H4 (cell line): ENCODE measurements at regions not wholly inside any gene's neighbourhood (a gene's known extent, or its start where the extent isn't known, plus 50 kb on each side); places are given as distances from the start of the nearest gene placed in this dataset.

Experiments
- DNase-seq: peaks from one replicate; pipeline ENCODE4 v3.0.0-alpha.2; 2015; ENCODE audit warnings: low spot score

DNA sequence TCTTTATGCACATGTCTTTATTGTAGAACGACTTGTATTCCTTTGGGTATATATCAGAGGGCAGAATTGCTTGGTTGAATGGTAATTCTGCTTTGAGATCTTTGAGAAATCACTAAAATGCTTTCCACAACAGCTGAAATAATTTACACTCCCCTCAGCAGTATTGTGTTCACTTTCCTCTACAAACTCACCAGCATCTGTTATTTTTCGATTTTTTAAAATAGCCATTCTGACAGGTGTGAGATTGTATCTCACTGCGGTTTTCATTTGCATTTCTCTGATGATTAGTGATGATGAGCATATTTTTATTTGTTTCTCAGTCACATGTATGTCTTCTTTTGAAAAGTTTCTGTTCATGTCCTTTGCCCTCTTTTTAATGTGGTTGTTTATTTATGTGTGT lies 459.8 kb downstream of the PABPC4L start:
- no peak for DNase-seq

DNA sequence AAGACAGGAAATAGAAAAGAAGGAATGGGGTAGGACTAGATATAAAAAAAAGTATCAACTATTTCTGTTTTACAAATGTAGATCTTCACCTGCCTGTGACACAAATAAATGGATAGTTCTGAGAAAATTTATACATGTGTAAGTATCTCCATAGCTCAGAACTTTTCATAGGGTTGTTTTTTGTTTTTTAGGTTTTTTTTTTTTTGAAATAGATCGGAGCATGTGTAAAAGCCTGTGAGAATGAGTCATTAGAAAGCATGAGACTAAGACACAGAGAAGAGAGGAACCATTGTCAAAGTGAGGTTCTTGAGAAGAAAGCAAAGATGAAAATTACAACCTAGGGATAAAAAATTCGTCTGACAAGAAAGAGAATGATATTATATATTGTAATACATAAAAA lies 481.6 kb downstream of the PABPC4L start:
- DNase-seq = no peak

DNA sequence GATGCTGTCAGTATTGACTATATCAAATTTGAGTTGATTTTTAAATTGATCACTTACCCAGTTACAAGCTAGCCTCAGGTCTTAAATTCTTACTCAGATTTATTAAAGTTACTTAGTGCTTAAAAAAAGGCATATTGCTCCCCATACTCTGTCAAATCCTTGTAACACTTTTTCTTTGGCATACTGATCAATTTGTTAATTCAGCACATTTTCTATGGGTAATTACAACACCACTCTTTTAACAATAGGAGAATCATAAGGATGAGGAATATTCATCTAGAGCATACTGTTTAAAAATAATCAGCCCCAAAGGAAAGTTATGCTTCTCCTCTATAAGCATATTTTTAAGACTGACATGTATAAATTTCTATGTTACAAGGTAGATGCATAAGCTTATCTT lies 482.5 kb downstream of the PABPC4L start:
- no peak for DNase-seq

DNA sequence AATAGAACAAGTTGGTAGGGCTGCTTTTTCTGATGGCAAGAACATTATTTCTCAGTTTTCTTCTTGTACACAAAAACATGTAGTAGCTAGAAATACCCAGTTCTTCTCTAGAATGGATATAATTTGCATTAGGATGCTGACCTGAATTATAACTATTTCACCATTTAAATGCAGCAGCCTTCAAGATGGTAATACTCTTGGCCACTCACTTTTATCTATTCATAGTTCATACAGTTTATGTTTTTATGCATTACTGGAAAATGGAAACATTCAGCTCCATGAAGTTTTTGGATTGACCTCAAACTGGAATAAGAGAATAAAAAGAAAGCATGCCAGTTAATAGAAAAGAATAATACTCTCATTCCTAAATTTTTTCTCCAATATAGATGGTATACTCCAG lies 487.4 kb downstream of the PABPC4L start:
- no peak for DNase-seq

DNA sequence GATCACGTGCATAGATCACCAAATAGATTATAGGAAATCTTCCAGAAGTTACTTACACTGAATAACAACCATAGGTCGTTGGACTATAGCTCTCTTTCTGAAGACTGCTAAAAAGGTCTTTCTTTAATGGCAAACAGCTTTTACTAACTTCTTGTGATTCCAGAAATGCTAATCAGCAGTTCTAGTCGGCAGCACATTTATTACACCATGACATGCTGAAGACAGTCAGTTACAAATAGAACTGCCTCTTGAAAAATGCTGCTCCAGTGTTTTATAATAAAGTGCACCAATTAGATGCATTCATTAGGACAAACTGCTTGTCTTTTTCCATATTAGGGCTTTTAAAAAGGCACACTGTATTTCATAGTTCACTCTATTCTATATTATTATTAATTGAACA lies 488.2 kb downstream of the PABPC4L start:
- no peak for DNase-seq

DNA sequence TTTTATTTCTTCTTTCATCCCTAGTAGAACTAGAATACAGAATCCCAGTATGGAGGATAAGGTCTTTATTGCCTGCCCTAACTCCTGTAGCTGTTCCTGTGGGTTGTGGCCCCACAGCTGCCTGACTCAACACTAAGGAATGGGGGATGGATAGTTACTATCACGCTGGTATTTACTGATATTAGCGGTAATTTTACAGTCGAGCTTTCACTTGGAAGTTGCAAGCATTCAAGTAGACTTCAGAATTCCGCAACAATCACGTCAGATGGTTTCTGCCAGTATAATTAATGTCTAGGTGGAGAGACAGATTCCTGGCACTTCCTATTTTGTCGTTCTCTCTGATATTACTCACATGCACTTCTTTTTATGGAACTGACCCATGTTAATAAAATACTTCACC lies 489.8 kb downstream of the PABPC4L start:
- DNase-seq = peak; percentile 4

DNA sequence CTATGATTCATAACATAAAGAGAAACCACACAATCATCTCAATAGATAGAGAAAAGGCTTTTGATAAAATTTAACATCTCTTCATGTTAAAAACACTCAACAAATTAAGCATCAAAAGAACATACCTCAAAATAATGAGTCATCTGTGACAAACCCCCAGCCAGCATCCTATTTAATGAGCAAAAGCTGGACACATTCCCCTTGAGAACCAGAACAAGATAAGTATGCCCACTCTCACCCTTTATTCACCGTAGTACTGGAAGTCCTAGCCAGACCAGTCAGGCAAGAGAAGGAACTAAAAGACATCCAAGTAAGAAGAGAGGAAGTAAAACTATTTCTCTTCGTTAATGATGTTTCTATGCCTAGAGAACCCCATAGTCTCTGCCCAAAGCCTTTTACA lies 507.2 kb downstream of the PABPC4L start:
- DNase-seq = no peak

DNA sequence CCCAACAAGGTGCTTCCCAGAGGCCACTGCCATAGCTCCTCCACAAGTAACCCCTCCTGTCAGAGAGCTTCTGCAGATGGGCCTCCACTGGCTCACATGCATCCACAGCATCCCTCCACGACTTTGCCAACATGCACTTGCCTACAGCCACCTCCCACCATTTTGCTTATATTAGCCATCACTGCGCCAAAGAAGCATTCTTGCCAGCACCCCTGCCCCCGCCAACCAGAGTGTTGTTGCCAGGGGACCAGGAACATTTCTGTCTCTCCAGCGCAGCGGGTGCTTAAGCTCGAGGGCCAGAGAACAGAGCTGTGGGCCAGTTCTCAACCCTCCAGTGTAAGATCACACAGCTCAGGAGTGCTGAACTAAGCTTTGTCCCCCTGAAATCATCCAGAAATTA lies 517.6 kb downstream of the PABPC4L start:
- no peak for DNase-seq

DNA sequence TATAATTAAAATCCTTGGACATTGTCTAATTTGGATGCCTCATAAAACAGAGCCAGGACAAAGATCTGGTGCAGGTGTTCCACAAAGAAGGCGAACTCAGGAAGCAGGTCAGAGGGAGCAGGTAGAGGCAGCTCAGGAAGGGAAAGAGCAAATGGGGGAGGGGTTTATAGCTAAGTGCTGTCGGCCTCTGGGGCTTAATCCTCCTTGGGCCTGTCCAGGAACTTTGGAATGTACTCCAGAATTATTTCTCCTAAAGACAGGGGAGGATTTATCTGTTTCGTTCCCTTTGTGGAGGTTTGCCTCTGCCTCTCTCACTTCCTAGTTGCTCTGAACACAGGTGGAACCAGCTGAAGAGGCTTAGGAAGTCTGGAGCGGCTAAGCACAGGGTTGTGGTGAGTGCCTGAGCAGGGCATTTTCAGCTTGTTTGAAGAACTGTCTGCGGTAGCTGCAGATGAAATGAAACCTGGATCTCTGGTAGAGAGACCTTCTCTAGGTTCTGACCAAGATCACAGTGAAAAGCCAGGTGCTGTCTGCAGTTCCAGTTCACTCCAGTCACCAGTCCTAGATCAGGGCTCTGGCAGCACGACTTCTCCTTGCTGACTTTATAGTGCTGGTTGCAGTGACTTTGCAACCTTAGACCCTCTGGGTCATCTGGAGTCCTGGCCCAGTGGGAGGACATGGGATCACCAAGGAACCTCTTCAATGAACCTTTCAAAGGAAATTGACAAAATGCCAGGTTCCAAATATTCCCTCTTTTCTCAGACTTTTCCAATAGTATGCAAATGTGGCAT lies 519.2 kb downstream of the PCDH10 start:
- no peak for DNase-seq

DNA sequence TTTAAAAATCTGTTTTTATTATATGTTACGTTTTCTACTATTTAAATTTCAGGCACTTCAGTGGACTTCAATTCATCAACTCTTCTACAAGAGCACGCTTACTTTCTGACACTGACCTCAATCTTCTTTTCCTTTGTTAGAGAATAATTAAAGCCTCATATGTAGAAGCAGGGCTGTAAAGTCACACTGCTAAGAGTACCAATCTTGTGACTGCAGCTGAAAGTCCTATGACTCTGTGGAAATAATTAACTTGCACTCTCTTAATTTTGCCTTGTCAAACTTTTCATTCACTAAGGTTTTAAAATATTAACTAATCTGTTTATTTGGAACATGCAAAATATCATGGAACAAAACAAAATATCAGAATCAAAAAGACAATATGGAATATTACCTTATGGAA lies 498.1 kb downstream of the PCDH10 start:
- DNase-seq = no peak

DNA sequence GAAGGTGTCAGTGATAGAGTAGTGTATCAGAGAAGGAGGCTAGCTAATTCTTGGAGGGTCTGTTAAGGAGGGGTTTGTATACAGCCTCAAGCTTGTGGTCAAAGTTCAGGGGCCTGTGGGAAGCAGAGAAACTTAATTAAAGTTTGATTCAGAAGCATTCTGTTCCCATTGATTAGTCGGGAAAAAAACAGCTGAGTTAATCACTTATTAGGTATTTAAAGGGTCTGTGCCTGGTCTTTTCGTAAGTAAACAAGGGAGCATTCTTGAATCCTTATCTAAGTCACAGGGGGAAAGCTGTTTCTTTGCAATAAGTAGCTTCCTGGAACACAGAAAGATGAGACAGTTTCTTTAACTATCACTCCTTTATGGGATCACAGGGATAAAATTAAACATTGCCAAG lies 492.1 kb downstream of the PCDH10 start:
- no peak for DNase-seq

DNA sequence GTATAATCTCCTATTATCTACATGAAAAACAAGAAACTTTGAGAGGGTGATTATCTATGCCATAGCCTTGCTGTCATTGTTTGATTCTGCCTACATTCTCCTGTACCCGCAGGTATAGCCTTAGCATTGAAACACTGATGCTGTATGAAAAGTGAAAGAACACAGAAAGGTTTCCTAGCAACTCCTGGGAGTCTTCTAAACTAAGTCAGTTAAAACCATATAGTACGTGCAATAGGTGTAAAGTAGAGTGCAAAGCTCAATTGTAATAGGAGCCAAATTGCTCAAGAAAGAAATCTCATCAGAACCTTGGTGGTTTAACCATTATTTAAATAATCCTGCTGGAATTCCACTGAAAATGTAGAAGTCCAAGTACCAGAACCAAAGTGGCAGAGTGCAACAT lies 489.7 kb downstream of the PCDH10 start:
- DNase-seq = no peak

DNA sequence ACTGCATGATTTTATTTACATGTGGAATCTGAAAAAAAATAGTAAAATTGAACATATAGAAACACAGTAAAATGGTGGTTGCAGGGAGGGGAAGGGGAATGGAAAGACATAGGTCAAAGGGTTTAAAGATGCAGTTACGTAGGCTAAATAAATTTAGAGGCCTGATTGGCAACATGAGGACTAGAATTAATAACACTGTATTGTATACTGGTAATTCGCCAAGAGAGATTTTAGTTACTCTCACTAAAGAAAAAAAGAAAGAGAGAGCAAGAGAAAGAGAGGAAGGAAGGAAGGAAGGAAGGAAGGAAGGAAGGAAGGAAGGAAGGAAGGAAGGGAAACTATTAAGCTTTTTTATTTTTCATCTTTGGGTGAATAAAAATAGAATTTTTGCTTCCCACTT lies 488.1 kb downstream of the PCDH10 start:
- no peak for DNase-seq

DNA sequence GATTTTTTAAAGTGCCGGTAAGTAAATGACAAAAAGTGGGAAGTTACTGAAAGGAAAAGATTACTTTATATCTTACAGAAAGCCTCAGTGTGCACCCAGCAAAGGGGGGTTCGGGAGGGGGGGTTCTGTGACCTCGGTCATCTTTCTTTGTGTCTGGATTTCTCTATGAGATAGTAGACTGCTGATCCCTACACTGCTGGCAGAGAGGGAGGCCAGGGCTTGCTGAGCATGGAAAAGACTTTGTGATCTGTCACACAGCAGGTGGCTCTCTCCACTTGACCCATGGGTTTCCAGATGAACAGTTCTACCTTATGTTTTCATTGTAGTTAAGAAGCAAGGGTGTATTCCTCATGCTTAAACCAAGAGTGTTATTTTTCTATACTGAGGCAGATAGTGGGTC lies 475.6 kb downstream of the PCDH10 start:
- no peak for DNase-seq

DNA sequence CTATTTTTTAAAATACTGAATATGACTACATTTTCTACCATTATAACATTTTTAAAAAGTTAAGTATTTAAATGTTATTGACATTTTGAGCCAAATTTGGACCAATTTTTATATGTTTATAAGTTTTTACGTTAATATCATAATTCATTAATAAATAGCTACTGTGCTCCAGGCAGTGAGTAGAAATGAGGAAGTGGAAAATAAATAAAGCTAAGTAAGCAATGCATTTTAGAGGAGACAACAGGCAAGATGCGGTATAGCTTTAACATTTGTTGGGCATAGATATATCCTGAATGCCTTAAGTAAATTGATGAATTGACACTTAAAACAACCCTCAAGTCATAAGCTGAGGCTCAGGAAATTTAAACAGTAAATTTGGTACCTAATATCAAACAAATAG lies 474.8 kb downstream of the PCDH10 start:
- DNase-seq = no peak

DNA sequence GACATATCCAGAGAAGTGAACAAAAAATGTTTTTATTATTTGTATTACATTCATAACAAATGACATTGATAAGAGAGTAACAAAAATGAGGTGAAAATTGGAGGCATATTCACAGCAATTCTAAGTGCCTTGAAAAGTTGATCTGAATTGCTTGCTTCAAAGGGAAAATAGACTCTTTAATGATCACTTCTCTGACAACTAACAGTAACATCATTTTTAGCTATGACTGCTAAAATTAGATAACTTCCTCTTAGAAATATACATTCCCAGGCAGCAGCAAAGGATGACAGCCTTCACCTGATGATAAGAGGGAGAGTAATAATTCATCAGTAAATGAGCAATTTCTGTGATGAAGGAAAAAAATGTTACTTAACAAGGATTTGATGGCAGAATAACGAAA lies 472.5 kb downstream of the PCDH10 start:
- no peak for DNase-seq

DNA sequence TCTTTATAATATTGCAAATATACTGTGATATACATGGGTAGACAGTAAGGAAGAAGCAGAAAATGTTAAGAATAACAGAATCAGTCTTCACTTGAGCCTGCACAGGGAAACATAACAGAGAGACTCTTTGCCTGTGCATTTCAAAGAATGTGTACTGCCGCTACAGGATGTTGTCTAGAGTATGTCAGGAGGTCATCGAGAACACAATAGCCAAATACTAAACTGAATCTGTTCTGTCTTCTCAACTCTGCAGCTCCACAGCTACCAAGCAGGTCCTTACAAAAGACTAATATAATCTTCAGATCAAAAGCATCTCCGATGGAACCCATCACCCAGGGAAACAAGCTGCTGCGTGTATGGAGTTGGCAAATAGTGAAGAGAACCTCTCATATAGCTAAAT lies 471.5 kb downstream of the PCDH10 start:
- no peak for DNase-seq

DNA sequence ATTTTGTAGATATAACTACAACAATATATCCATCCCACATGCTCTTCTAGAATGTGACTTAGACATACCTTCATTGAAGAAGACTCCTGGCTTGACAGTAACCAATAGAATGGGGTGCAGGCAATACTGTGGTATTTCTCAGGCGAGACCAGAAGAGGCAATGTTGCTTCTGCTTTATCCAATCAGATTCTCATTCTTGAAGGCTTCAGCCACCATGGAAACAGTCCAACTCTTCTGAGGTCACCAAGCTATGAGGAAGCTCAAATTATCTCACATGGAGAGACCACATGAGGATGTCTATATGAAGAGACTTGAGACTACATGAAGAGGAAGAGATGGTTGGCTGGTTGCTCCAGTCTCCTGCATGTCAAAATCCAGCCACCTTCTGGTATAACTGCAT lies 469.9 kb downstream of the PCDH10 start:
- DNase-seq = peak; percentile 21

DNA sequence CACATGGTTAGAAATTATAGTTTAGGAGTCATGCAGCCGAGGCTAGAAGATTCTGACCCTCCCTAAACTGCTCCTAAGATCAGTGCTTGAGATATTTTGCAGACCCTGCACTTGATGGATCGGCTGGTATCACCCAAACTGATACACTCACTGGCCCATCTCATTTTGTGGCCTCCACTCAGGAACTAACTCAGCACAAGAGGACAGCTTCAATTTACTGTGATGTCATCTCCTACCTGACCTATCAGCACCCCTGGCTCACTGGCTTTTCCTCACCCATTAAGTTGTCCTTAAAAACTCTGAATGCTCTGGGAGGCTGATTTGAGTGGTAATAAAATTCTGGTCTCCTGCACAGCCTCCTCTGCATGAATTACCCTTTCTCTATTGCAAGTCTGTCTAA lies 450.9 kb downstream of the PCDH10 start:
- DNase-seq = no peak

DNA sequence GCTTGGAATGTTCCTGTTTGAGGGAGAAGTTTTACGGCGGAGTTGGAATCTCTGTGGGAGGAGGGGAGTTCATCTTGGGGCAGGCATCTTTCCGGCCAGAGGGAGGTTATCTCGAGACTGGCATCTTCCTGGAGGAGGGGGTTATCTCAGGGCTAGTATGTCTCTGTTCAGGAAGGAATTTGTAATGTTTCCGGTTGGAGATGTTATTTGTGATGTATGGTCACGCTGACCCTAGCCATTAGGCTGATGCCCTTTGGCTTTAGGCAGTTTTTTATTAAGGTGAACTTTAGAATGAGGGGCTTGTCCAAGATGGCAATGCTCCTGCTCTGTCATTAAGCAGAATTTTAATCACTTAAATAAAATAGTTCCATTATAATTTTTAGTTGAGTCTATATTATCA lies 449.7 kb downstream of the PCDH10 start:
- no peak for DNase-seq

DNA sequence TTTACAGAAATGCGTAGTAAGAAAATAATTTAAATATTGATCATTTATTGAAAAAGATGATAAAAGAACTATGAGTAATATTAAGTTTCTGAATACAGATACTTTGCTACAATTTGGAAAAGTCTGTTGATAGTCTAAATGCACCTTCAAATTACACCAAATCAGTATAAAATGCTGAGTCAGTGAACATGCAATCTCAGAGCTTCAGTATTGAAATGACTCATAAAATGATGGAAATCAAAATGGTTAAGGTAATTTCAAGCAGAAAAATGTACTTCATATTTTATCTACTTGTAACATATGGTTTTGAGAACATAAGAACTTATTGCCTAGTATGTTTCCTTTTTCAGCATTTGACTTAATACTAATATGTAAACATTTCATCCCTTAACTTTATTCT lies 448.2 kb downstream of the PCDH10 start:
- no peak for DNase-seq

DNA sequence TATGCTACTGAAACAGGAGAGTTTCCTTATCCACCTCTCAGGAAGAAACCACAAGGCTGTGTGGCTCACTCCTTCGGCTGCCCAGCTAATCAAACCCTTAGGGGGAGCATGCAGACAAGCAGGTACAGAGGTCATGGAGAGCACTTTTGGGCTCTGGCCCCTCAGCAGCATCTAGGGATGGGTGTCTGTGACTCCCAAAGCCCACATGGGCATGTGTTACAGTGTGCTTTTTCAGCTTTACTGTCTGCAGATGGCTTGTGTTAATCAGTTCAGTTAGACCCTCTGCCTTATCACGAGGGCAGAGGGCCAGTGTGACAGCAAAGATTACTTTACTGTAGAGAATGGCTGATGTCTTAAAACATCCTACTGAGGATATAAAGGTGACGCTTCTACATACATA lies 447.4 kb downstream of the PCDH10 start:
- DNase-seq = no peak

DNA sequence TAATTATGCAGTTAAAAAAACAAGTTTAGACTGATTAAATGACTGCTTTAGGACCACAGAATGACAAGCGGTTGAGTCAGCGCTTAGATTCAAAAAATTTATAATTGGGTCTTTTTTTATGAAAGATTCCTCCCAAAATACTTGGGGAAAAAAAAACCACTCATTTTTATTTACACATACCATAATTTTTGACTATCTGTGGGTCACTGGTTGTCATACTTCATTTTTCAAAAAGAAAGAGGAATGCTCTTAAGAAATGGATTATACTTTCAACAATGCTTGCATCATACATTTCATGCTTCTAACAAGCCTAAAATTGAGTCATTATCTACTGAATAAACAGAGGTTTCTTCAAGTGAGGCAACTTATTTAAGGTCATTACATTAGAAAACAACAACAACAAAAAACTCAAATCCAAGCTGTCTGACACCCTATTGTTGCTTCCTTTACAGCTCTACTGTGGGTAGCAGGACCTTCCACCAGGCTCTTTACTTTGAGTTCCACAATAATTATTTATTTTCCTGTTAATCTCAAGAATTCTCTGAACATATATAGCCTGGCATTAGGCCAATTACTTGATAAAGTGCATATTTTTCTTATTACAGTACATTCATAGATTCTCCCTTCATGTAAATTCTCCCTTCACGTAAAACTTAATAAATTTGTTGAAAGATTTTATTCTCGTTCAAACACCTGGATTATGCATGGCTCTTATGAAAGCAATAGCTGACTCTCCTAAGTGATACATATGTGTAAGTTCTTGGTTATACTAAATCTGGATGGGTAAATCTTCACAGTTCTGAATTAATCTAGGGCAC lies 445.5 kb downstream of the PCDH10 start:
- peak; percentile 27 for DNase-seq

DNA sequence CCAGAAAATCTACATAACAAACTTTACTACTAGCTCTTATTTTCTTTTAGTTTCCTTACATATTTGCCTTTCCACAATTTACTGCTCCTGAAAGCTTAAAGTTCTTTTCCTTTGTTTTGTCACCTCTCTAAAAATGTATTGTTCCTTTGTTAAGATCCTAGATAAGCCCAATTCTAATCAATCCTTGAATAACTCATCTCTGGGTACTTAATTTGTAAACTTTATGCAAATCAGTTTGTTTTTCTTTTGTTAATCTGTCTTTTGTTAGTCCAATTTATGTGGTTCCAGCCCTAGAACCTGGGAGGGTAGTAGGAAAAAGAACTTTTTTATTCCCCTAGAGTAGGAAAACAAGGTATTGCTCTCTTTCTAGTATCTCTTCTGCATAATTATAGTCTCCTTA lies 444.7 kb downstream of the PCDH10 start:
- no peak for DNase-seq
